OCI-LY1 (cell line): ENCODE measurements at regions not wholly inside any gene's neighbourhood (a gene's known extent, or its start where the extent isn't known, plus 50 kb on each side); places are given as distances from the start of the nearest gene placed in this dataset.

Source experiments
- CTCF ChIP-seq: fragments of 200-600 bp; sonication (generic), shearing (Covaris generic); IDR thresholded peaks from 2 replicates; pipeline ENCODE4 v1.5.1; 2017; ENCODE audit warnings: mild to moderate bottlenecking, antibody characterized with exemption, low read length, moderate library complexity, mixed read lengths
- EZH2 ChIP-seq: fragments of 200-600 bp; sonication (generic), shearing (Covaris generic); IDR thresholded peaks from 2 replicates; pipeline ENCODE4 v1.8.0; 2017; ENCODE audit warnings: borderline replicate concordance, mixed run types, mild to moderate bottlenecking, antibody characterized with exemption, low read length, moderate library complexity, mixed read lengths

- TF ChIP-seq CTCF (no peak), EZH2 (no peak)
Measured at GRCh38 chr5:125143011-125143410, 396.6 kb upstream of the ZNF608 start.
